K562 (cell line): ENCODE measurements at regions not wholly inside any gene's neighbourhood (a gene's known extent, or its start where the extent isn't known, plus 50 kb on each side); places are given as distances from the start of the nearest gene placed in this dataset.

Source experiments
- ARID1B ChIP-seq: fragments of 450-650 bp; IDR thresholded peaks from 2 replicates; pipeline ENCODE4 v1.6.1; 2016; ENCODE audit warnings: antibody characterized with exemption, mild to moderate bottlenecking, inconsistent platforms
- ETS1 ChIP-seq: conservative IDR thresholded peaks from 2 replicates; pipeline ENCODE4 v1.6.1; 2011; ENCODE audit warnings: low read depth, mild to moderate bottlenecking, low read length; ENCODE audit not compliant: control insufficient read depth
- HDAC3 ChIP-seq: fragments of 450-650 bp; IDR thresholded peaks from 2 replicates; pipeline ENCODE4 v1.6.1; 2018; ENCODE audit warnings: borderline replicate concordance, mild to moderate bottlenecking, moderate library complexity; ENCODE audit not compliant: partially characterized antibody
- HMBOX1 ChIP-seq: sonication (generic); IDR thresholded peaks from 2 replicates; pipeline ENCODE4 v1.6.1; 2016
- MYBL2 ChIP-seq, 2 experiments: fragments of 450-650 bp in 1 of 2; sonication (generic) in 1 of 2; formaldehyde crosslinking in 1 of 2; IDR thresholded peaks; 2 replicates each; pipeline versions ENCODE4 v1.6.1 to v1.8.1; 2017 to 2022; ENCODE audit warnings: borderline replicate concordance in 1 of 2, inconsistent platforms in 1 of 2, low read depth in 1 of 2, mild to moderate bottlenecking in 1 of 2, missing genetic modification reagents in 1 of 2, moderate library complexity in 1 of 2
- NR3C1 ChIP-seq: sonication (generic); formaldehyde crosslinking; IDR thresholded peaks from 2 replicates; pipeline ENCODE4 v1.8.1; 2022; ENCODE audit warnings: missing genetic modification reagents
- PHF8 ChIP-seq: fragments of 200-600 bp; sonication (generic); IDR thresholded peaks from 2 replicates; pipeline ENCODE4 v1.6.1; 2012; ENCODE audit warnings: mixed run types, mild to moderate bottlenecking, inconsistent platforms, low read length, moderate library complexity, borderline replicate concordance
- POU5F1 ChIP-seq: fragments of 150-350 bp; IDR thresholded peaks from 2 replicates; pipeline ENCODE4 v1.6.1; 2014; ENCODE audit warnings: borderline replicate concordance, low read length, low read depth, mild to moderate bottlenecking; ENCODE audit not compliant: partially characterized antibody
- THRB ChIP-seq: fragments of 450-650 bp; formaldehyde crosslinking; conservative IDR thresholded peaks from 2 replicates; pipeline ENCODE4 v1.4.0; 2022; ENCODE audit warnings: mild to moderate bottlenecking, missing genetic modification characterization
- WHSC1 ChIP-seq: IDR thresholded peaks from one replicate; pipeline ENCODE4 v1.6.1; 2012; ENCODE audit warnings: low read length, control low read depth, inconsistent platforms
- YY1 ChIP-seq, 3 experiments: IDR thresholded peaks; 2 replicates each; pipeline ENCODE4 v1.6.1; 2011; ENCODE audit warnings: low read length in 2 of 3, mild to moderate bottlenecking in 2 of 3, moderate library complexity in 2 of 3, borderline replicate concordance in 1 of 3, control low read depth in 1 of 3, low read depth in 1 of 3; ENCODE audit not compliant: insufficient read depth in 3 of 3, insufficient replicate concordance in 2 of 3, control insufficient read depth in 1 of 3, insufficient read length in 1 of 3; ENCODE audit errors: extremely low read depth in 1 of 3
- ZNF12 ChIP-seq: sonication (generic); formaldehyde crosslinking; IDR thresholded peaks from 2 replicates; pipeline ENCODE4 v1.4.0; 2020; ENCODE audit warnings: mild to moderate bottlenecking, missing genetic modification reagents
- ZNF707 ChIP-seq: fragments of 250-450 bp; sonication (Bioruptor Pico); conservative IDR thresholded peaks from 2 replicates; pipeline ENCODE4 v1.8.0; 2022; ENCODE audit warnings: inconsistent platforms, mild to moderate bottlenecking, moderate library complexity
- ZNF764 ChIP-seq: fragments of 250-450 bp; sonication (Bioruptor Pico); IDR thresholded peaks from 2 replicates; pipeline ENCODE4 v1.4.0; 2020; ENCODE audit warnings: low read depth, mild to moderate bottlenecking, moderate library complexity
- TF ChIP-seq, protein P1 (sequence below): IDR thresholded peaks from 3 replicates; pipeline ENCODE4 v1.6.1; 2011; ENCODE audit warnings: borderline replicate concordance, mild to moderate bottlenecking, moderate library complexity; ENCODE audit not compliant: insufficient read length; ENCODE audit errors: extremely low read depth

- no peak for TF ChIP-seq ETS1
- TF ChIP-seq YY1 (IDR thresholded peaks at IDR 0.05; ENCODE audit: borderline replicate concordance in 1 of 3, control insufficient read depth in 1 of 3, extremely low read depth in 1 of 3, insufficient read depth in 3 of 3, insufficient read length in 1 of 3, insufficient replicate concordance in 2 of 3, low read depth in 1 of 3, low read length in 2 of 3), result peak in 1 of 3 experiments; percentile 10
- TF ChIP-seq NR3C1 (CRISPR knock-in tag), result no peak
- TF ChIP-seq THRB (CRISPR knock-in tag), result no peak
- no peak for TF ChIP-seq ZNF707 (CRISPR knock-in tag)
- TF ChIP-seq POU5F1, result no peak
- no peak for TF ChIP-seq ZNF764 (CRISPR knock-in tag)
- TF ChIP-seq, protein P1, sequence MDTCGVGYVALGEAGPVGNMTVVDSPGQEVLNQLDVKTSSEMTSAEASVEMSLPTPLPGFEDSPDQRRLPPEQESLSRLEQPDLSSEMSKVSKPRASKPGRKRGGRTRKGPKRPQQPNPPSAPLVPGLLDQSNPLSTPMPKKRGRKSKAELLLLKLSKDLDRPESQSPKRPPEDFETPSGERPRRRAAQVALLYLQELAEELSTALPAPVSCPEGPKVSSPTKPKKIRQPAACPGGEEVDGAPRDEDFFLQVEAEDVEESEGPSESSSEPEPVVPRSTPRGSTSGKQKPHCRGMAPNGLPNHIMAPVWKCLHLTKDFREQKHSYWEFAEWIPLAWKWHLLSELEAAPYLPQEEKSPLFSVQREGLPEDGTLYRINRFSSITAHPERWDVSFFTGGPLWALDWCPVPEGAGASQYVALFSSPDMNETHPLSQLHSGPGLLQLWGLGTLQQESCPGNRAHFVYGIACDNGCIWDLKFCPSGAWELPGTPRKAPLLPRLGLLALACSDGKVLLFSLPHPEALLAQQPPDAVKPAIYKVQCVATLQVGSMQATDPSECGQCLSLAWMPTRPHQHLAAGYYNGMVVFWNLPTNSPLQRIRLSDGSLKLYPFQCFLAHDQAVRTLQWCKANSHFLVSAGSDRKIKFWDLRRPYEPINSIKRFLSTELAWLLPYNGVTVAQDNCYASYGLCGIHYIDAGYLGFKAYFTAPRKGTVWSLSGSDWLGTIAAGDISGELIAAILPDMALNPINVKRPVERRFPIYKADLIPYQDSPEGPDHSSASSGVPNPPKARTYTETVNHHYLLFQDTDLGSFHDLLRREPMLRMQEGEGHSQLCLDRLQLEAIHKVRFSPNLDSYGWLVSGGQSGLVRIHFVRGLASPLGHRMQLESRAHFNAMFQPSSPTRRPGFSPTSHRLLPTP, result no peak
- TF ChIP-seq HMBOX1, result peak; percentile 78; the same call in 1 of the 2 replicates
- no peak for TF ChIP-seq MYBL2 (IDR thresholded peaks at IDR 0.05; ENCODE audit: low read depth)
- no peak for TF ChIP-seq MYBL2 (CRISPR knock-in tag; IDR thresholded peaks at IDR 0.05; ENCODE audit: borderline replicate concordance)
- no peak for TF ChIP-seq PHF8
- no peak for TF ChIP-seq ZNF12
- peak; percentile 96 for TF ChIP-seq ARID1B
- TF ChIP-seq HDAC3, result peak; percentile 86
- TF ChIP-seq WHSC1, result no peak
These were observed 140.5 kb downstream of the TFAP2B start (continued) for GRCh38 chr6:50959081-50959641.
